Activated CD8-positive, alpha-beta T cell treated with anti-CD3 and anti-CD28 coated beads for 36 hours (primary cell): ENCODE measurements at regions not wholly inside any gene's neighbourhood (a gene's known extent, or its start where the extent isn't known, plus 50 kb on each side); places are given as distances from the start of the nearest gene placed in this dataset.

ENCODE experiments used
- ATAC-seq: fragments of 200-7000 bp; cut with Tn5 transposase; one replicate; pipeline ENCODE4 v1.10.0; 2021; ENCODE audit warnings: mild to moderate bottlenecking, moderate library complexity
- CTCF ChIA-PET: fragments of 350-600 bp; sonication (Branson Sonifier 250); formaldehyde crosslinking; loops from one replicate; lab custom pipeline; 2021; ENCODE audit warnings: antibody characterized with exemption; lab: Charles Lee
- POLR2A ChIA-PET: fragments of 350-600 bp; sonication (Branson Sonifier 250); formaldehyde crosslinking; loops from one replicate; lab custom pipeline; 2021; ENCODE audit warnings: antibody characterized with exemption; lab: Charles Lee
- DNase-seq: peaks from one replicate; pipeline ENCODE4 v3.0.0-alpha.2; 2020
- H3K27ac Mint-ChIP-seq: one replicate; pipeline ENCODE4 v1.8.0; 2021; ENCODE audit warnings: mild to moderate bottlenecking, mixed read lengths
- H3K27me3 Mint-ChIP-seq: one replicate; pipeline ENCODE4 v1.8.0; 2021; ENCODE audit warnings: mixed read lengths
- H3K36me3 Mint-ChIP-seq: one replicate; pipeline ENCODE4 v1.8.0; 2021; ENCODE audit warnings: low read depth, mixed read lengths
- H3K4me1 Mint-ChIP-seq: one replicate; pipeline ENCODE4 v1.8.0; 2021; ENCODE audit warnings: low read depth, mixed read lengths
- H3K4me3 Mint-ChIP-seq: one replicate; pipeline ENCODE4 v1.8.0; 2021; ENCODE audit warnings: mild to moderate bottlenecking, moderate library complexity, mixed read lengths
- H3K9me3 Mint-ChIP-seq: one replicate; pipeline ENCODE4 v1.8.0; 2021; ENCODE audit warnings: mixed read lengths
- intact Hi-C: fragments of 100-400 bp; cut with micrococcal nuclease; formaldehyde crosslinking; loops from one replicate; pipeline ENCODE4 v1.10.0; 2022
- TF ChIP-seq, protein P1 (sequence below): fragments of 200-600 bp; IDR thresholded peaks from one replicate; pipeline ENCODE4 v1.8.0; 2022; ENCODE audit warnings: antibody characterized with exemption, mild to moderate bottlenecking

DNA sequence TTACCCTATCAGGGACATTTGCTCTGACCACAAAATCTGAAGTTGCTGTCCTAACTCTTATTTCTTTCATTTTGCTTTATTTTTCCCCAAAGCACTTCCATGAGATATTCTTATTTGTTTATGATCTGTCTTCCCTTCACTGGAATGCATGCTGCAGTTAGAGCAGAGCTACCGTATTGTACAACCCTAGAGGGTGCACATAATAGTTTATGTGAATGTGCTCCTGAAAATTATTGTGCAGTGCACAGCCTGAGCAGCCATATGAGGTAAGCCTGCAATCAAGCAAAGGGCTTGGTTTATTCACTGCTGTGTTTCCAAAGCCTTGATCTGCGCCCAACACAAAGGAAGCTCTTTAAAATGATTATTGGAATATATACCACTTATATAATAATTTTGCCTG, 120.3 kb upstream of the CADPS start:
- POLR2A ChIA-PET: no interaction called here
- CTCF ChIA-PET: no interaction called here
- Mint-ChIP-seq H3K36me3 (no peaks in the 10 kb centered on the region), H3K4me1 (no peaks in the 10 kb centered on the region), H3K4me3 (no peak overlapping the region), H3K9me3 (no peaks in the 10 kb centered on the region), H3K27ac (no peak overlapping the region), H3K27me3 (no peaks in the 10 kb centered on the region)
- ATAC-seq (no peak), DNase-seq (no peak)
- intact Hi-C loops: no loop called here
- TF ChIP-seq, protein P1, sequence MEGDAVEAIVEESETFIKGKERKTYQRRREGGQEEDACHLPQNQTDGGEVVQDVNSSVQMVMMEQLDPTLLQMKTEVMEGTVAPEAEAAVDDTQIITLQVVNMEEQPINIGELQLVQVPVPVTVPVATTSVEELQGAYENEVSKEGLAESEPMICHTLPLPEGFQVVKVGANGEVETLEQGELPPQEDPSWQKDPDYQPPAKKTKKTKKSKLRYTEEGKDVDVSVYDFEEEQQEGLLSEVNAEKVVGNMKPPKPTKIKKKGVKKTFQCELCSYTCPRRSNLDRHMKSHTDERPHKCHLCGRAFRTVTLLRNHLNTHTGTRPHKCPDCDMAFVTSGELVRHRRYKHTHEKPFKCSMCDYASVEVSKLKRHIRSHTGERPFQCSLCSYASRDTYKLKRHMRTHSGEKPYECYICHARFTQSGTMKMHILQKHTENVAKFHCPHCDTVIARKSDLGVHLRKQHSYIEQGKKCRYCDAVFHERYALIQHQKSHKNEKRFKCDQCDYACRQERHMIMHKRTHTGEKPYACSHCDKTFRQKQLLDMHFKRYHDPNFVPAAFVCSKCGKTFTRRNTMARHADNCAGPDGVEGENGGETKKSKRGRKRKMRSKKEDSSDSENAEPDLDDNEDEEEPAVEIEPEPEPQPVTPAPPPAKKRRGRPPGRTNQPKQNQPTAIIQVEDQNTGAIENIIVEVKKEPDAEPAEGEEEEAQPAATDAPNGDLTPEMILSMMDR: no peak

DNA sequence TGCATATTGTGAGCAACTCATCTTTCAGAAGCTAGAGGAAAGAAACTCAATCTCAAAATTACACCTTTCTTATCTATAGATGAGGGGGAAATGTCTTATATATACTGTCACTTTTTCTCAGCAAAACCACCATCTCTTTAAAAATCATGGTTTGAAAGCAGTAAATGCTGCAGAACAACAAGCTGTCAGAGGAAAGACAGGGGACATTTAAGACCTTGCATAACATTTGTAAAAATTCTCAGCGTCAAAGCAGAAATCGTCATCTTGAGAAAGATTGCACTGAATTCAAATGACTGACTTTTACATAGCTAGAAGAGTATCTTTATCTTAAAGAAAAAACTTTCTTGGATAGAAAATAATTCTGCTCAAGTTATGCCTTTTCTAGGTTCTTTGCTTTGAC, 122.2 kb upstream of the CADPS start:
- H3K27ac Mint-ChIP-seq: no peak overlapping the region
- CTCF ChIA-PET: interaction anchor here (1.5 kb wide), 1 partner anchor 9 kb away, joined by 3 read pairs; no protein-coding TSS in a partner anchor
- DNase-seq (no peak), ATAC-seq (no peak)
- H3K27me3 Mint-ChIP-seq: no peaks in the 10 kb centered on the region
- H3K36me3 Mint-ChIP-seq: no peaks in the 10 kb centered on the region
- H3K4me3 Mint-ChIP-seq: no peak overlapping the region
- TF ChIP-seq, protein P1: no peak
- H3K9me3 Mint-ChIP-seq: no peaks in the 10 kb centered on the region
- H3K4me1 Mint-ChIP-seq: no peaks in the 10 kb centered on the region
- intact Hi-C loops: no loop called here
- POLR2A ChIA-PET: no interaction called here

DNA sequence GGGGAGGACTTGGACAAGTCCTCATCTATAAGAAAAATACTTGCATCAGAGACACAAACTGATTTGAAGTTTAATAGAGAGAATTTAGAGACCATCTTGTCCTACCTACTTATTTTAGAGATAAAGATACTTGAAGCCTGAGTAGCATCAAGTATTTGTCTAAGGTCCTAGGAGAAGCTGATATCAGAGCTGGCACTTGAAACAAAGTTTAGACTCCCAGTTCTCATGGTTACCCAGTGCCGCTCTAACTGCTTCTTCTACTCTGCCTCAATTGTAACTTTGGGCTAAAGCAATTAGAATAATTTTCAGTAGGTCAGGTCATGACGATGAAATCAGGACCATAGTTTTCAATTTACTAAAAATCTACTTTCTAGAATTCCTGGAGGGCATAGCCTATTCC, 123.9 kb upstream of the CADPS start:
- no peak for ATAC-seq
- Mint-ChIP-seq H3K4me3 (no peak overlapping the region), H3K27me3 (no peaks in the 10 kb centered on the region), H3K4me1 (no peaks in the 10 kb centered on the region), H3K36me3 (no peaks in the 10 kb centered on the region), H3K9me3 (no peaks in the 10 kb centered on the region), H3K27ac (no peak overlapping the region)
- intact Hi-C loops: no loop called here
- POLR2A ChIA-PET: no interaction called here
- no peak for DNase-seq
- CTCF ChIA-PET: interaction anchor here (1.5 kb wide), 1 partner anchor 7 kb away, joined by 3 read pairs; no protein-coding TSS in a partner anchor
- TF ChIP-seq, protein P1: no peak

DNA sequence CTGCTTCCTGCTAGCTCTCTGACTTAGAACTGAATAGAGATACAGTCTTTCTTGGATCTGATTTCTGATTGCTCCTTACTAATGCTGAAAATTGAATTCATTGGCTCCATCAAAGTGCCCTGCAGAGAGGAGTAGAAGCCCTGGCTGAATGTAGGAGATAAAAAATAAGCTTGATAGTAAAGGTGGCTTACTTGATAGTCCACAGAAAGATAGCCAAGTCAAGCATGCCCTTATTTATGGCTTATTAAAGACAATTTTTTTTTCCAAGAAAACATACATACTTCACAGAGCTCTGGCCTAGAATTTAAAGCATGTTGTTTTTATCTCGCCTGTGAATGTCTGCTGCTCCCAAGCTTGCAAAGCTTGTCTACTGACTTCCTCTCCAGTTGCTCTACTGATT, 124.6 kb upstream of the CADPS start:
- no peak for DNase-seq
- CTCF ChIA-PET: no interaction called here
- TF ChIP-seq, protein P1: no peak
- Mint-ChIP-seq H3K4me3 (no peak overlapping the region), H3K27ac (no peak overlapping the region), H3K27me3 (no peaks in the 10 kb centered on the region), H3K4me1 (no peaks in the 10 kb centered on the region), H3K36me3 (no peaks in the 10 kb centered on the region), H3K9me3 (peaks cover 2% of the 10 kb centered on the region)
- ATAC-seq: no peak
- intact Hi-C loops: no loop called here
- POLR2A ChIA-PET: no interaction called here

DNA sequence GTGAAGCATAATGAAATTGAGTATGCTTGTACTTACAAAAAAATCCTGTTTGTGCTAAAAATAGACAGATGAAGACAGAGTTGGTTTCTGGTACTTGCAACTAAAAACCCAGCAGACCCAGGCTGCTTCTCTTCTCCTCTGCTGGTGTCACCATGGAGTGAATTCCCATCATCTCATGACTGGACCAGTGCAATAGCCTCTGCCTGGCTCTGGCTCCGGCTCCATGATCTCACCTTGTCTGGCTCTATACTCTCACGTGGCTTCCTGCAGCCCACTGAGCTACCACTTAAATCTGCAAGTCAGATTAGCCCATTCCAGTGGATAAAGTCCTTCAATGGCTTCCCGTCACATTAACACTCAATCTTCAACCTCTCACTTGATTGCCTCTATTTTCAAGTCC, 129.2 kb upstream of the CADPS start:
- Mint-ChIP-seq H3K4me1 (no peaks in the 10 kb centered on the region), H3K4me3 (no peak overlapping the region), H3K27me3 (no peaks in the 10 kb centered on the region), H3K36me3 (no peaks in the 10 kb centered on the region), H3K9me3 (peaks cover 4% of the 10 kb centered on the region), H3K27ac (no peak overlapping the region)
- TF ChIP-seq, protein P1: no peak
- ATAC-seq (no peak), DNase-seq (no peak)
- CTCF ChIA-PET: no interaction called here
- POLR2A ChIA-PET: no interaction called here
- intact Hi-C loops: no loop called here
